Vagina (tissue), 2 donors: ENCODE measurements at regions not wholly inside any gene's neighbourhood (a gene's known extent, or its start where the extent isn't known, plus 50 kb on each side); places are given as distances from the start of the nearest gene placed in this dataset.

Experiments
- CTCF ChIP-seq, 3 experiments: fragments of 450-650 bp in 2 of 3; fragments of 200-600 bp in 1 of 3; sonication (generic) in 1 of 3; IDR thresholded peaks; one replicate each; pipeline ENCODE4 v1.5.1; 2017 to 2019; ENCODE audit warnings: antibody characterized with exemption in 3 of 3, mild to moderate bottlenecking in 2 of 3, moderate library complexity in 2 of 3
- POLR2A ChIP-seq, 2 donors: fragments of 450-650 bp; IDR thresholded peaks; one replicate each; pipeline ENCODE4 v1.6.1; 2017; ENCODE audit warnings: antibody characterized with exemption in 2 of 2, mild to moderate bottlenecking in 2 of 2, moderate library complexity in 2 of 2
- POLR2AphosphoS5 ChIP-seq, 2 donors: sonication (generic); formaldehyde crosslinking; IDR thresholded peaks; one replicate each; pipeline ENCODE4 v1.9.0; 2017; ENCODE audit warnings: antibody characterized with exemption in 2 of 2, mild to moderate bottlenecking in 2 of 2, low read depth in 1 of 2; ENCODE audit not compliant: insufficient read depth in 1 of 2

- TF ChIP-seq CTCF (IDR thresholded peaks at IDR 0.05) (no peak), POLR2AphosphoS5 (IDR thresholded peaks at IDR 0.05; ENCODE audit: insufficient read depth in 1 of 2, low read depth in 1 of 2) (no peak), POLR2A (IDR thresholded peaks at IDR 0.05) (no peak)
Observed at GRCh38 chr12:87413784-87414183, 615.4 kb downstream of the C12orf50 start.
